ENCODE measurements at regions not wholly inside any gene's neighbourhood (a gene's known extent, or its start where the extent isn't known, plus 50 kb on each side); places are given as distances from the start of the nearest gene placed in this dataset.

- FAIRE-seq: no peak
Observed at GRCh38 chr2:76572981-76573380, 862.3 kb upstream of the GCFC2 start.

DNA sequence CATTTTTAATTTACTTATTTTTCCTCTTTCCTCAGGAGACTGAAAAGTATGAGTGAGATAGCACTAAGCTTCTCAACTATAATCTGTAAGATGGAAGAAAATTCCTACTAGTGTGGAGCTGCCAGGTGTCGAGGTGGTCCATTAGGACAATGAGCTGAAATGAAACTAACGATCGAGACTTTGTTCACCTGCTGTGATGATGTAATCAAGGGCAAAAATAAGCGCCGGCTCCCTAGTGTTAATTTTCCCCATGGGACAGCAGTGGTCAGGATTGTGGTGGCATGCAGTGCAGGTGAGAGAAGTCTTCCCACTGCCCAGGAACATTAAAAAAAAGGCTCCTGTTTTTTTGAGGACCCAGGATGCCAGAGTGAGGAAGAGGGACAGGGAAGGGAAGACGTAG is 859.1 kb upstream of the GCFC2 start:
- FAIRE-seq: no peak

- FAIRE-seq: no peak
Observed at GRCh38 chr2:76567478-76567877, 856.8 kb upstream of the GCFC2 start.

DNA sequence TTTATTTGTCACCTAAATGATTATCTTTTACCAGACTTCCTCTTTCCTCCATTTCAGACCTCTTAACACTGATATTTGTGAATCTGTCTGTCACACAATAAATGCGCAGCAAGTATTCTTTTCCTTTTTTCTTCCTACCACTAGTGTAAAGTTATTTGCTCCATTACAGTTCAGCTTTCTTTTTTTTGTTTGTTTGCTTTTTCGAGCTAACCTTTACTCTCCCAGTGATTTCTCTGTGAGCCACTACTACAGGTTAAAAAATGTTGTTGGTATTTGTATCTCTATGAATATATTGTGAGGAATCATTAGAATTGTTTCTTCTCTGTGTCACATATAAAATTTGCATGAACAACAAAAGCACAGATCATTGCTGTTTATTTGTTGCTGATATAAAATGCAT is 854.0 kb upstream of the GCFC2 start:
- FAIRE-seq: no peak

- no peak for FAIRE-seq
Observed at GRCh38 chr2:76563730-76564129, 853.0 kb upstream of the GCFC2 start.

GRCh38 chr2:76558157-76558556 is 847.4 kb upstream of the GCFC2 start:
- FAIRE-seq: no peak

DNA sequence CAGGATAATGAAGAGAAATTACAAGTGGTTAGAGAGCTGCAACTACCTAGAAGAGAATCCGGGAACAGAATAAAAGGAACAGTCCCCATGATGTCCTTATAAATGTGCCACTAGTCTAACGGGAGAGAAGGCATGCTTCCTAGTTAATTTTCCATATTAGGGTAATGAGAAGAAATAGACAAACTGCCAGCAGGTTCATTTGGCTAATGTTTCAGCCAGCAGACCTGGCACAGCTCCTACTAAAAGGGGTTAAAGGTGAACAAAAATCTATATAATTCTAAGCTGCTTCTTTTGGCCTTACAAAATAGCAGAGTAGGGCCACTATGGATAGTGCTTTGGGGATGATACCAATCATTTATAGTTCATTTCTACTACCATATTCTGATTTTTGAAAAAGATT is 845.3 kb upstream of the GCFC2 start:
- FAIRE-seq: no peak

GRCh38 chr2:76546207-76546606 is 835.5 kb upstream of the GCFC2 start:
- FAIRE-seq: no peak

DNA sequence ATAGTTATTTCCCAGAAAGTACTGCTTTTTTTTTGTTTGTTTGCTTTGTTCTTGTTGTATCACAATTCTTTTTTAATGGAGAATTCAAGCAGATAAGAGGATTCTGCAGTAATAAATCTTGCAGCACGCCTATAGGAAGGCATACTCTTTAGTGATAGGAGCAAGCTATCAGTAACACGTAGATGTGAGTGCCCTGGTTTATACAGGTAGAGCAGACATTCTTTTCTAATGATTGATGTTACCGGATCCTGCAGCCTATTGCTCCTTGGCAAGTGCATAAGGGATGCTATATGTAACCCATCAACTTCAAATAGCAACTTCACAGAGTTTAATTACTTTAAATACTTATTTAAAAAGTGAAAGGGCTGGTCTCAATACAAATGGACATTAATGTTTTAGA is 834.2 kb upstream of the GCFC2 start:
- no peak for FAIRE-seq

DNA sequence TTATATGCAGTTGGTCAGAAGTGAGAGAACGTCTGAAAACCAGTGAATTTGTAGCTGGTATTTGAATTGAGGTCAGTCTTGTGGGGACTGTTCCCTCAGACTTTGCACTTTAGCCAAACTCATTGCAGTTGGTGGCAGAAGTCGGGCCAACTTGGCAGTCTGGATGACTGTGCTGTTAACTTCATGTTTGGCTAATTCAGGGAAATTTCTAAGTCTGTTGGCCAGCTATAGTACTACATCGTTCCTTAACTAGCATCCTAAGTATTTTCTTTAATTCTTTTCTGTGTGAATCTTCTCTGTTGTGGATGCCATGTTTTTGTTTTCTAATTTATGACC is 806.8 kb upstream of the GCFC2 start:
- FAIRE-seq: no peak

DNA sequence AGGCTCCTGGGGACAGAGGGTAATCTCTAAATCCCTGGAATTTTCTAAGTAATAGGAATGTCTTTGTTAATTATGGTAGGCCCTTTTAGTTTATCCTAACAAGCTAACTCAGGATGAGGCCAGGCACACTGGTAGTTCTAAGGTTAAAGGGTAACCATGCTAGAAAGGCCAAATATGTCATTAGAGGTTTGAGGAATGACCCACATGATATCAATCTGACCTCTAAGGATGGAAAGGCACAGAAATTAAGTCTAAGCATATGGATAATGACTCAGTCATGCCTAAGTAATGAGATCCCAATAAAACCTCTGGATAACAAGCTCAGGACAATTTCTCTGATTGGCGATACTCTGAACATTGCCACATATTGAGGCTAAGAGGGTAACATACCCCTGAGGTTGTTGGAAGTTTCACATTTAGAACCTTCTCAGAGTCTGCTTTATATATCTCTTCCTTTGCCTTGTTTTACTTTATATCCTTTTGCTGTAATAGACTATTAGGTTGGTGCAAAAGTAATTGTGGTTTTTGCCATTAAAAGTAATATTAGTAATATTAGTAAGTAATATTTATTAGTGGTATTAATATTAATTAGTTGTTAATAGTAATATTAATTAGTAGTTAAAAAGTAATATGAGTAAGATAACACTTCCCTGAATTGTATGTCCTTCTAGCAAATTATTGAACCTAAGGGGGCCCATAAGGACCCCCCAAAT is 806.3 kb upstream of the GCFC2 start:
- FAIRE-seq: no peak

DNA sequence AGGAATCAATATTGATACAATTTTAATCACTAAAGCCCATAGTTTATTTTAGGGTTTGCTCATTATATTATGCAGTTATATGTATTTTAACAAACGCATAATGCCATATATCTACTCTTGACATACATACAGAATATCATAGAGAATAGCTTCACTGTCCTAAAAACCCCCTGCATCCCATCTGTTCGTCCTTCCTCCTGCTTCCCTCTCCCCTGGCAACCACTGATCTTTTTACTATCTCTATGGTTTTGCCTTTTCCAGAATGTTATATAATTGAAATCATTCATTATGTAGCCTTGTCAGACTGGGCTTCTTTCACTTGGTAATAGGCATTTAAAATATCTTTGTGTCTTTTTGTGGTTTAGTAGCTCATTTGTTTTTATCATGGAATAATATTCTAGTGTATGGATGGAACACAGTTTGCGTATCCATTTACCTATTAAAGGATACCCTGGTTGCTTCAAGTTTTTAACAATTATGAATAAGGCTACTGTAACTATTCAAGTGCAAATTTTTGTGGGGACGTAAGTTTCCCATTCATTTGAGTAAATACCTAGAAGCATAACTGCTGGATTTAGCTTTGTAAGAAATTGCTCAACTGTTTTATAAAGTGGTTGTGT is 801.6 kb upstream of the GCFC2 start:
- FAIRE-seq: no peak

DNA sequence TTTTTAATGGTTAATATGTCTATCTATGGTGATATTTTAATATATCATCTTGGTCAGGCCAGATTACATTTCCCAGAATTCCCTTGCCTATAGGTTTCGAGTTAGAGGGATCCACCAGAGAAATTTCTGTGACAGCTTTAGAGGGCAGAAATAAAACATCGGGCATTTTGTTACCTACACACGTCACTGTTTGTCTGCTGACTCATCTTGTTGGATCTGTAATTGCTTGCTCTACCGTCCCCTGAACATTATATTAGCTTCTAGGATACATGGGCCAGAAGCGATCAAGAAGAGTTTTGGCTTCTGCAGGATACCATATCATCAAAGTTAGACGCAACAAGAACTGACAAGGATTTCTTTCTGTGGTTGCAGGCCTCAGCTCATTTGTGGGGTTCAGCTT is 795.8 kb upstream of the GCFC2 start:
- FAIRE-seq: no peak

- FAIRE-seq: no peak
Observed at GRCh38 chr2:76501641-76502040, 790.9 kb upstream of the GCFC2 start.

GRCh38 chr2:76498360-76498759 is 787.6 kb upstream of the GCFC2 start:
- no peak for FAIRE-seq

GRCh38 chr2:76491503-76491902 is 780.8 kb upstream of the GCFC2 start:
- no peak for FAIRE-seq

GRCh38 chr2:76478266-76479035 is 767.7 kb upstream of the GCFC2 start:
- no peak for FAIRE-seq

- FAIRE-seq: no peak
Observed at GRCh38 chr2:76472946-76473345, 762.2 kb upstream of the GCFC2 start.

- no peak for FAIRE-seq
Observed at GRCh38 chr2:76469066-76469465, 758.4 kb upstream of the GCFC2 start.

- FAIRE-seq: no peak
Observed at GRCh38 chr2:76467326-76467725, 756.6 kb upstream of the GCFC2 start.

DNA sequence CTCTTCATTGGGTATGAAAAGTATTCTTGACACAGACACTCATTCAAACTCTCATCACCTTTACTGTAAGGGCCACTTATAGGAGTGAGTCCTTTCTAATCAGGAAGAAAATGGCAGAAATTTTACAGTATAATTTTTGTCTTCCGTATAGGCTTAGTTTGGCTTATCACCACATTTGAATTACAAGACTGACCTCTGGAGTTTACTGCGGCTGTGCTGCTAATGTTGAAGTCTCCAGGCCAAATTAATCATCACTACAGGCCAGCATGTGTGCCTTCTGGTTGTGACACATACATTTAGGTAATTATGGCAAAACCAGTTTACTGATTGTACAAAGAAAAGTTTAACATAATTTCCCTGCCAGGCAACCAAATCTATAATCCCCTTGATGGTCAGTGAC is 753.6 kb upstream of the GCFC2 start:
- FAIRE-seq: no peak

DNA sequence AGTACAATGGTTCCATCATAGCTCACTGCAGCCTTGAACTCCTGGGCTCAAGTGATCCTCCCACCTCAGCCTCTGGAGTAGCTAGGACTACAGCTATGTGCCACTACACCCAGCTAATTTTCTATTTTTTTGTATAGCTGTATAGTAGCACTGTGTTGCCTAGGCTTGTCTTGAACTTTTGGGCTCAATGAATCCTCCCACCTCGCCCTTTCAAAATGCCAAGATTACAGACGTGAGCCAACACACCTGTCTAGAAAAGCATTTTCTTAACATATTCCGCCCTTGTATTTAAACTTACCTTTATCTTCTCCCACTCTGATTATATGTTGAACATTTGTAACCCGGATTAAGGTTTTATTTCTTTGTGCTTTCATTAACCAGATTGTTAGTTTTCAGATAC is 750.7 kb upstream of the GCFC2 start:
- no peak for FAIRE-seq

GRCh38 chr2:76455910-76456309 is 745.2 kb upstream of the GCFC2 start:
- FAIRE-seq: no peak

GRCh38 chr2:76450024-76450475 is 739.3 kb upstream of the GCFC2 start:
- FAIRE-seq: no peak
